NT2/D1 (cell line): ENCODE measurements at regions not wholly inside any gene's neighbourhood (a gene's known extent, or its start where the extent isn't known, plus 50 kb on each side); places are given as distances from the start of the nearest gene placed in this dataset.

Experiments used
- SUZ12 ChIP-seq: IDR thresholded peaks from 2 replicates; pipeline ENCODE4 v1.6.1; 2011; ENCODE audit not compliant: insufficient read length, insufficient read depth; ENCODE audit errors: extremely low read depth
- YY1 ChIP-seq: IDR thresholded peaks from 2 replicates; pipeline ENCODE4 v1.6.1; 2011; ENCODE audit not compliant: insufficient read length, insufficient read depth
- ZNF274 ChIP-seq: IDR thresholded peaks from 2 replicates; pipeline ENCODE4 v1.6.1; 2011; ENCODE audit warnings: mild to moderate bottlenecking, low read depth, low read length

GRCh38 chr12:42669553-42669952, 80.0 kb upstream of the PRICKLE1 start:
- TF ChIP-seq ZNF274 = no peak
- TF ChIP-seq YY1 = no peak
- no peak for TF ChIP-seq SUZ12
